OCI-LY3 (cell line): ENCODE measurements at regions not wholly inside any gene's neighbourhood (a gene's known extent, or its start where the extent isn't known, plus 50 kb on each side); places are given as distances from the start of the nearest gene placed in this dataset.

ENCODE experiments used
- EZH2phosphoT487 ChIP-seq: fragments of 200-600 bp; shearing (Covaris generic); IDR thresholded peaks from 2 replicates; pipeline ENCODE4 v1.6.1; 2018; ENCODE audit warnings: antibody characterized with exemption, mixed run types, low read depth
- TF ChIP-seq, protein P1 (sequence below): fragments of 200-600, 300-600 bp; sonication (generic); IDR thresholded peaks from 2 replicates; pipeline ENCODE4 v1.5.1; 2014; ENCODE audit warnings: antibody characterized with exemption, low read length, low read depth

DNA sequence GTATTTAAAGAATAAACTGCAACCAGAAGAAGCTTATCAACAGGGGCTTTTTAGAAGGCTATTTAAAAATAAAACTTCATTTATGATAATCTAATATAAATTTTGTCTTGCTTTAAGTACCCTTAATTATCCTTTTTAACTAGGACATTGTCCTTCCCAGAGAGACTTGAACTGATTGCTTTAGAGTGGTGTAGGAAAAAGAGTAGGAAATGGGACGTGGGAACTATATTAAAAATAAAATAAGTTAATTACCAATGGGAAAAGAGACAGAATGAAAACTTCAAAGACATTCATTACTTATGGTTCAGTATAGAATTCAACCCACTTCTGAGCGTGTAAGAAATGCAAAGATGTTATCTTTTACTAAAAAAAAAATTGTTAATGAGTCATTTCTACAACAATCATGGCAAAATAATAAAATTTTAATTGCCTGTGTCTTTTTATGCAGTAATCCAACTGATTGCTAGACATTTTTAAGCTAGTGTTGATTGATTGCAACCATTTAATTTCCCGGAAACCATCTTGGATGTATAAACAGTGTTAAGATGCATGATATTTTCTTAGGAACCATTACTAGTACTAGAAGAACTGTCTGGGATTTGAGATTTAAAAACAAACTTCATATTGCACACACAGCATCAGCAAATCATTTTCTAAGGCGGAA, 298.8 kb upstream of the UMPS start:
- TF ChIP-seq EZH2phosphoT487 = no peak
- TF ChIP-seq, protein P1, sequence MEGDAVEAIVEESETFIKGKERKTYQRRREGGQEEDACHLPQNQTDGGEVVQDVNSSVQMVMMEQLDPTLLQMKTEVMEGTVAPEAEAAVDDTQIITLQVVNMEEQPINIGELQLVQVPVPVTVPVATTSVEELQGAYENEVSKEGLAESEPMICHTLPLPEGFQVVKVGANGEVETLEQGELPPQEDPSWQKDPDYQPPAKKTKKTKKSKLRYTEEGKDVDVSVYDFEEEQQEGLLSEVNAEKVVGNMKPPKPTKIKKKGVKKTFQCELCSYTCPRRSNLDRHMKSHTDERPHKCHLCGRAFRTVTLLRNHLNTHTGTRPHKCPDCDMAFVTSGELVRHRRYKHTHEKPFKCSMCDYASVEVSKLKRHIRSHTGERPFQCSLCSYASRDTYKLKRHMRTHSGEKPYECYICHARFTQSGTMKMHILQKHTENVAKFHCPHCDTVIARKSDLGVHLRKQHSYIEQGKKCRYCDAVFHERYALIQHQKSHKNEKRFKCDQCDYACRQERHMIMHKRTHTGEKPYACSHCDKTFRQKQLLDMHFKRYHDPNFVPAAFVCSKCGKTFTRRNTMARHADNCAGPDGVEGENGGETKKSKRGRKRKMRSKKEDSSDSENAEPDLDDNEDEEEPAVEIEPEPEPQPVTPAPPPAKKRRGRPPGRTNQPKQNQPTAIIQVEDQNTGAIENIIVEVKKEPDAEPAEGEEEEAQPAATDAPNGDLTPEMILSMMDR = no peak
